EH (cell line): ENCODE measurements at regions not wholly inside any gene's neighbourhood (a gene's known extent, or its start where the extent isn't known, plus 50 kb on each side); places are given as distances from the start of the nearest gene placed in this dataset.

ENCODE experiments used
- DNase-seq: peaks from one replicate; pipeline ENCODE4 v3.0.0-alpha.2; 2015; ENCODE audit warnings: low read depth

DNA sequence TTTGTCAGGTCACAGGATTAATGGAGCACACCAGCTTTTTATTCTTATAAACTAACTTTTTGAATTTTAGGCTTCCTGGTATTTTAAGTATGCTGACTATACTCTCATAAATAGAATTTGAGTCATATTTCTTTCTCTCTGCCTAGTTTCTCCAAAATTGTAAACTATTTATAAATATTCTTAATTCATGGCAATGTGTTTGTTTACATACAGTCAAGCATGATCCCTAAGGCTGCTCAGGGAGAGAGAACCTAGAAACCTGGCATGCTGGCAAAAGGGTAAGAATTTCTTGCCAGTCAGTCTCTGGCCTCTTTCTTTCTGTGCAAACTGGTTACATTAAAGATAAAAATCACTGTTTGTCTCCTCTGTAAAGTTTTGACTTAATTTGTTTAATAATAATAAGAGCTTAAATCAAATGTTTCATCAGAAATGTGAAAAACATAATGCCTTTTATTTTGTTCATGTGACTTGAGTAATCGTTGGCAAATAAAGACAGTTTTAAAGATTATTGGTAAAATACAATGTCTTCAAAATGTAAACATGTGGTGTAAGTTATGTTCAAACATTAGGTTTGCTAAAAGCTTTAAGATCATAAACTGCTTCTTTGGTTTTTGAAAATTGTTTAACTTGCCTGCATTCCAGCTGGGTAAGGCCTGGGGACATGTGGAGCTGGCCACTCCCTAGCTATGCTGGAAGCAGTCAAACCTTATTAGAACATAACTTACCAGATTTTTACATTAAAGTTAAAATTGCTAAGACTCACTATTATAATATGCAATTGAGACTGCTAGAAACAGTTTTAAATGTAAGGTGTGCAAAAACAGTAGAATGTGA lies 1401.7 kb downstream of the NCAM2 start:
- no peak for DNase-seq

DNA sequence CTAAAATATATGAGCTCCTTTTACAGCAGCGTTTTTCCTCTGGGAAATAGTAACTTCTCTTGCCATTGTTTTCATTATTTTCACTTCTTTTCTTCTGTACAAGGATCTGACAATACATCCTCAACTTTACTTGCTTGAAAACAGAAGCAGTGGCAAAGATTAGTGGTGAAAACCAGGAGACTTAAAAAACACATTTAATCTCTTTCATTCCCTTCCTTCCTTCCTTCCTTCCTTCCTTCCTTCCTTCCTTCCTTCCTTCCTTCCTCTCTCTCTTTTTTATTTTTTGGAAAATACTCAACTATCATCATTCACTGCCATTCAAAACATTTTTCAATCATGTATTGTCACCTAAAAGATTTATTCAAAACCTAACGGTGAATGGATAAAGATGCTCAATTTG lies 1411.4 kb downstream of the NCAM2 start:
- no peak for DNase-seq

DNA sequence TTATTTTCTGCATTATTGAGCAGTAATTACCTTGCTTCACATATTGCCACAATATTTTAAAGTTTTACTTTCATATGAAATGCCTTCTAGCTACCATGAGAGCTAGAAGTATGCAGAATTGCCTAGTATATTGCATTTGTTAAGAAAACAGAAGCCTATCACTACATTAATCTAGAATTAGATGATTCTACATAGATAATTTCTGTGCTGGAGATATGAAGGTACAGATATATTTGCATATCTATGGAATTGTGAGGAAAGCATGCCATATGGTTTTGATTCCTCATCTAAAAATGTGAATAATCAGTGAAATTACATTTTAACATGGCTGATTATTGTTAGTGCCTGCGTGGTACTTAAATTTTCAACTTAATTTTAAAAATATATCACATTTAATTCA lies 1418.3 kb downstream of the NCAM2 start:
- DNase-seq = no peak

DNA sequence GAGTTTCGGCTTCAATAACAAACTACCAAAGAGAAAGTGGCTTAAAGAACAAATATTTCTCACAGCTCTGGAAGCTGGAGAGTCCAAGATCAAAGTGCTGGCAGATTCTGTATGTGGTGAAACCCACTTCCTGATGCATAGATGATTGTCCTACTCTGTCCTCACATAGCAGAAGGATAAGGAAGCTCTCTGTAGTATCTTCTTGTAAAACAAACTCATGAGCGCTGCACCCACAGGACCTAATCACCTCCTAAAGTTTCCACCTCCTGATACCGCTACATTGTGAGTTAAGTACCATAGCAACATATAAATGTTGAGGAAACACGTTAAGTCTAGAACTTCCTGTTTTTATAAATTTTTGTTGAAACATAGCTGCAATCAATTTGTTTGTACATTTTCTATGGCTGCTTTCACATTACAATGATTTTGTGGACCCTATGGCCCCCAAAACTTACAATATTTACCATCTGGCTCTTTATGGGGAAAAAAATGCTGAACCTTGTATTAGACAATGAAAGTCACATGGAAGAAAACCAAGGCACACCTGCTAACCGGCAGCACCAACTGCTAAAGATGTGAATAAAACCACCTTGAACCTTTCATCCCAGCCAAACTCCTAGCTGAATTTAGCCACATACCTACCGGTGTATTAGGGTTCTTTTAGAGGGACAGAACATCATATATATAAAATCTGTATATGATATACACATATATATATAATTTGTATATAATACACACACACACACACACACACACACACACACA lies 1423.4 kb downstream of the NCAM2 start:
- no peak for DNase-seq

DNA sequence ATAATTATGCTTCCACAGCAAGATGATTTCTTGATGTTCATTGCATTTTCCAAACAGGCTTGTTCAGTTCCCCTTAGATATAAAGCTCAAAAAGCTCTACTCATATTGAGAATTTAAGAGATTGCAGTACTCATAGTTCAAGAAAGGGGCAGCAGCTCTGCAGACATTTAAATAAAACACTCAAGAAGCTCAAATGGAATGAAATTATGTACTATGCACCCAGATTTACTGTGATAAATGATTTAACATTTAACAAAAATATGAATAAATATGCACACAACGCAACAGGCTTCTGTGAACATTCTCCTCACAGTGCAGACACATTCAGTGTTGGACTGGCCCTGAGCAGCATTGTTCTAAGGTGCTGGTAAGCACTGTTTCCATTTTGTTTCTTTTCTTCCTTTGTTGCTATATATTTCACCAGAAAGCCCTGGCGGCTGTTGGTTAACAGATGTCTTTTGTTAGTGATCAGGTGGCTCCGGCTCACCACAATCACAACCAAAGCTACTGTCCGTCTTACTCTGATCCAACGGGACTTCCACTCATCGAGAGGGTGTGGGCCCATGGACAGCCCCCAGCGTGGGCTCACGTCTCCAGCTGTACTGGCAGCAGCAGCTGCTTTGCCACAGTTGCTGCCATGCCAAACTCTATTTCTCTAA lies 1440.3 kb downstream of the NCAM2 start:
- no peak for DNase-seq

DNA sequence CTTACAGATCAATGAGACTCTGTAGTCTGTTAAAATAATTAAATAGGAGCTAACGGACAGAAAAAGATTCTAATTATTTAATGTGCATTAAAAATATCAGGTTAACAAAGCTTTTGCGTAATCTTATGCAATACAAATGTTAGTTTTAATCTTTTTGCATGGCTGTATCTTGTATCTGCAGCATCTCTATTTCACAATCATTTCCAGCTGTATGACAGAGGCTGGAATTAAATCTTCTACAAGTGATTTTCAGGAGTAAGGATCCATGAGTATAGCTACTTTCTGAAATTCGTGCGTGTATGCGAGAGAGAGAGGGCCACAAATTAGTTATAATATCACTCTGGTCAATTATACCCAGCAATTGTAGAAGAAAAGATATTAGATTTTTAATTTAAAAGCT lies 1446.8 kb downstream of the NCAM2 start:
- DNase-seq = no peak

DNA sequence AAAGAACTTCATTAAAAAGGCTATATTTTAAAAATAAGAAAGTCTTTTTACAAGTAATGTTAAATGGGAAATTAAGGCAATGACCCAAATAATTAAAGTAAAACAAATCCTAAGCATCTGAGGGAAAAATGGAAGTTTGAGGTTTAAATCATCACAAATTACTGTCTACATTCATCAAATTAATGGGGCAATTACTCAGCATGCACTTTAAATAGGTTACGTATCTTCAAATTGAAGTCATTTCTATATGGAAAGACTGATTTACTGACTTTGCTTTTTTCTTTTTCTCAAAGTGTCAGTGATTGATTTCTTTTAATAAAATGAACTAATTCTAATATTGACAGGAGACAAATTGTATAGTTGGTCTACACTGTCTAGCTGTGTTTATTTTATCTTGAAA lies 1452.3 kb downstream of the NCAM2 start:
- no peak for DNase-seq

DNA sequence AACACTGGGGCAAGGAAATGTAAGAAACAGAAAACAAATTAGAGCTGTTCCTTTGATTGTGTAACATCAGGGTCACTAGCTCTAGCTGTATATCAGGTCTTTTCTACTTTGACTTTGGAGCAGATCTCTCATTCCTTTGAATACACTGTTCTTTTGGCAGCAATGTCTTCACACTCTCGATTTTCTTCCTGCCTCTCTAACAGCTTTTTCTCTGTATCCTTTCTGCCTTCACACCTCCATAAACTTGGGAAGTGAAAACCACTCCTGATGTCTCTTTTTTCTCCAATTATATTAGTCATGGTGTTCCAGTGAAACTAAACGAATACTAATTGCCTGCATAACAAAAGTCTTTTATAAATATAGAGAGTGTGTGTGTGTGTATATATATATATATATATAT lies 1458.0 kb downstream of the NCAM2 start:
- no peak for DNase-seq

DNA sequence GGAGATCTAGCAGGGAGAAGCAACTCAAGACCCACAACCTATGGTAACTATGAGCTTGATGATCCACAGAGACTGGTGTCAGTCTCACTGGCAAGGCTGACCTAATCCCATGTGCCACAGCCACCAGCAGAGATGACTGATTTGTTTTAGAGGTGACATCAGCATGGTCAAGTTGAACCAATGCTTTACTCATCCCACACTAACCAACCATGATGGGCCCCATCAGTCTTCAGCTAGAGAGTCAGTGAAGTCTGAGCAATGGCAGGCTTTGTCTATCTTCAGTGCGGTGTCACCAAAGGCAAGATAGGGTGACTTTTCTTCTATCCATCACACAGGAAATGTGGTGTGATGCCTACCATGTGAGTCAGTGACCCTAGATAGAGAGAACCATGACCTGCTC lies 1470.7 kb downstream of the NCAM2 start:
- DNase-seq = no peak

DNA sequence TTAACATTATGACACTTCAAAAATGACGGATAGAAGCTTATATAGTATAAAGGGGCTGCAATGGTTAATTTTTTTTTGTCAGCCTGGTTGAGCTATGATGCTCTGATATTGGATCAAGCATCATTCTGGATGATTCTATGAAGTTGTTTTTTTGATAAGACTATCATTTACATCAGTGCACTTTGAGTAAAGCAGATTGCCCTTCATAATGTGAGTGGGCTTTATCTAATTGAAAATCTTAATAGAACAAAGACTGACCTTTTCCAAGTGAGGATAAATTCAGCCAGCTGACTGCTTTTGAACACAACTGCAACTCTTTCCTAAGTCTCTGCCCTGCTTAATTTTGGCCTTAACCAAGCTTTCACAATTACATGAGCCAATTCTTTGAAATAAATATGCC lies 1476.2 kb downstream of the NCAM2 start:
- DNase-seq = no peak

DNA sequence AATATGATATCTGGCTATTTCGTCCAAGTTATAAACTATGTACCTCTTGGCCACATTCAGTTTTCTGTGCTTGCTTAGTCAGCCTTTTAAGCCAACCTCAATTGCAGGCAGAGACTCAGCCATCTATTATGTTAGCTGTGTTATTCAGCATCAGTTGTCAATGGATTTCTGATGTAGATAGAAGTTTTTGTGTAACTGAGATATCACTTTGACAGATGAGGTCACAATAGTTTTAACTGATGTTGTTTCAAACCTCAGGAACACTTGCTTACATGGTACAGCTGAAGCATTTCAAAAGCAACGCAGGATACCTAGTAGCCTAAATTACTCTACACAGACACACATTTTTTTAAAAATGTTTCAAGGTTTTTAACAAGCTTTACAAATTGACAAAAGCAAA lies 1478.0 kb downstream of the NCAM2 start:
- no peak for DNase-seq

DNA sequence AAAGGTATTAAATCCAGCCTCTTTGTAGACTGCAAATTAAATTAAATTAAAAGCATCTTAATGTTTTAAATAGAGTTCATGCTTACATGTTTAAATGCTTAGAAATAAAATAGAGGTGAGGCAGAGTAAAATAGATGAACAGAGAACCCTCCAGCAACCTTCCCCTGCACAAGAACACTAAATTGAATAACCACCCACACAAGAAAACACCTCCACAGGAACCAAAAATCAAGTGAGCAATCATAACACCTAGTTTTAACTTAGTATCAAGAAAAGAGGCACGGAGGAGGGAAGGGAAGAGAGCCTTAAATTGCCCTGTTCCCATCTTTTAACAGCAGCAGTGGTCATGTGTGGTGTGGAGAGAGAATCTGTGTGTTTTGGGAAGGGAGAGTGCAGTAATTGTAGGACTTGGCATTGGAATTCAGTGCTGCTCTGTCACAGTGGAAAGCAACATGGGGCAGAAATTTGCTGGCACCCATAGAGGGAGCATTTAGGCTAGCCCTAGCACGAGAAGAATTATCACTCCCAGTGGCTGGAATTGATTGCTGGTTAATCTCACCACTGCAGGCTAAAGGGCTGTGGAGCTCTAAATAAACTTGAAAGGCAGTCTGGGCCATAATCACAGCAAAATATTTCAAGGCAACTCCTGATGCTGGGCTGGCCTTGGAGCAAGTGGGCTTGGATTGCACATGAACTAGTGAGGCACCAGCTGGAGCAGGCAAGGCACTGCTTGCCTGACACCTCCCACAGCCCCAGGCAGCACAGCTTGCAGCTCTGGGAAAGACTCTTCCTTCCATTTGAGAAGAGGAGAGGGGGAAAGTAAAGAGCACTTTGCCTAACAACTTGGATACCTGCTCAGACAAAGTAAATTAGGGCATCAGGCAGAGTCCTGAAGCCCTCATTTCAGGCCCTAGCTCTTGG lies 1478.8 kb downstream of the NCAM2 start:
- DNase-seq = no peak

DNA sequence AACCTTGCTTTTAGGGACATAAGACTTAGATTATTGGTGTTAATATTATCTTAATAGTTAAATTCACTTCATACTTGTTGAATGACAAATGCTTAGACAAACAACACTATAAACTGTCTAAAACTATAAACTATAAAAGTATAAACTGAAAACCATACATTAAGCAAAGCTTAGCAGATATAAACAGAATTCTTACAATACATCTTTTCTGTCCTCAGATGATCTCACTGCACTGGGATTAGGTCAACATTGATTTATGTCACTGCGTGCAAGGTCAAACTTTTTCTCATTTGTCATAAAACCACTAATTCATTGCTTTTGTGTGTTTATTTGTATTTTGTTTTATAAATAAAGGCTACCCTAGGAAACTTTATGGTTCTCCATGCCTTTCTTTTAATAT lies 1491.8 kb downstream of the NCAM2 start:
- DNase-seq = no peak

DNA sequence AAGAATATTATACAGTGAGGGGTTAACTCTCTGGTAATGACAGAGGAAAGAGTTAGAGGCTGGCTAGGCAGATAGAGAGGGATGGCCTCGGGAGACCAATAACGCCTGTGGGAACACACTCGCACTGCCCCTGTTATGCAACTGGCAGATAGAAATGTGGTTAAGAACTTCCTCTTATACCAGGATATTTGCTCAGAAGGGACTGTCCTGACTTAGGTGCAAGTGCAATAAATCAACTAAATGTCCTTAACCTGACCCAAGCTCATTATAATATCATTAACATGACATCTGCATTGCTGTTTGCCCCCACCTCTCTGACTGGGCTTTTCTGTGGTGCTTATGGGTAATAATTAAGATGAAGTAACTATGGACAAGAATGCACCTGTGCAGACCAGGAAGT lies 1518.0 kb downstream of the NCAM2 start:
- DNase-seq = no peak

DNA sequence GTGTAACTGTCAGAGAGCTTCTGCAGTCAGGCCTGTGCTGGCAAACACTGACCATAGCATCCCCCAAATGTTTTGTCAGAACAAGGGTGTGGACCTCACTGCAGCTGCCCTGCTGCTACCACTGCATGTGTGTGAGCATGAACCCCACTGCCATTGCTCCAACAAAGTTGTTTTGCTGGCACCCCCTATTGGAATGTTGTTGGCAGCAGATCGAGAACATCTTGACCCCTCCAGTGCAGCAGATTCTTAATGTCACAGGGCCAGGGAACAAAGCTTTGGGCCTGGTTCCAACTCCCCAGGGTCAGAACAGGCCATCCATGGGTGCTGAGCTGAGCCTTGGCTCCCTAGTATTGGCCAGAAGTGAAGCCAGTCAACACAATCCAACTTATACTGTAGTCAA lies 1537.4 kb downstream of the NCAM2 start:
- no peak for DNase-seq

DNA sequence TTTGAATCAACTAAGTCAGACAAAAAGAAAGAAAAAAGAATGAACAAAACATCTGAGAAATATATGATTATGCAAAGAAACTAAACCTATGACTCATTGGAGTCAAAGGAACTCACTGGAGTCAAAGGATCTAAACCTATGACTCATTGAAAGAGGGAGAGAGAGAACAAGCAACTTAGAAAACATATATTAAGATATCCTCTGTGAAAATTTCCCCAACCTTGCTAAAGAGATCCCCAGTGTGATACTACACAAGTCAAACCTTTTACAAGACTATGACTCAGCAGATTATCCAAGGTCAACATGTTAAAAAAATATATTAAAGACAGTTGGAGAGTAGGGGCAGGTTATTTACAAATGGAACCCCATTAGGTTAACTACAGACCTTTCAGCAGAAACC lies 1538.3 kb downstream of the NCAM2 start:
- DNase-seq = no peak

DNA sequence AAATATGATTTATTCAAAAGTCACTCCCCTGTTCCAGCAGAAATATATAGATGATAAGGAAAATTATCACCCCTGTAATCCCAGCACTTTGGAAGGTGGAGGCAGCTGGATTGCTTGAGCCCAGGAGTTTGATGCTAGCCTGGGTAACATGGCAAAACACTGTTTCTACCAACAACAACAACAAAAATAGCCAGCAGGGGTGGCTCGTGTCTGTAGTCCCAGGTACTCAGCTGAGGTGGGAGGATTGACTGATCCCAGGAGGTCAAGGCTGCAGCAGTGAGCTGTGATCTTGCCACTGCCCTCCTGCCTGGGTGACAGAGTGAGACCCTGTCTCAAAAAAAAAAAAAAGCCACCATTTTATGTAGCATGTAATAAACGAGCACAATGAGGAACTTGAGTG lies 1546.5 kb downstream of the NCAM2 start:
- DNase-seq = no peak

DNA sequence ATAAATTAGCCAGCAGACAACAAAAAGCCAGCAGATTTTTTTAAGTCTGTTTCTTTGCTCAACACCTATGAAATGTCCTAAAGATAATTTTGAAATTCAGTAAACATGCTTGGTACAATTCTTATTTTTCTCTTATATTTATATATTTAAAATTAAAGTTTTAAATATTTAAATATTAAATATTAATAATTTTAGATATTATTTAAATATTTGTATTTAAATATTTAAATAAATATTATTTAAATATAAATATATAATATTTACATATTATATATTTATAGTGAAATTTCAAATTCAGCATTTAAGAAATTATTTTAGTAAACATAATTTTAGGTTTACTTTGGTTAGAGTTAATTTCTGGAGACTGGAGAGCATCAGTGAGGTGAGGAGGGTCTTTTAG lies 1554.2 kb downstream of the NCAM2 start:
- DNase-seq = no peak

DNA sequence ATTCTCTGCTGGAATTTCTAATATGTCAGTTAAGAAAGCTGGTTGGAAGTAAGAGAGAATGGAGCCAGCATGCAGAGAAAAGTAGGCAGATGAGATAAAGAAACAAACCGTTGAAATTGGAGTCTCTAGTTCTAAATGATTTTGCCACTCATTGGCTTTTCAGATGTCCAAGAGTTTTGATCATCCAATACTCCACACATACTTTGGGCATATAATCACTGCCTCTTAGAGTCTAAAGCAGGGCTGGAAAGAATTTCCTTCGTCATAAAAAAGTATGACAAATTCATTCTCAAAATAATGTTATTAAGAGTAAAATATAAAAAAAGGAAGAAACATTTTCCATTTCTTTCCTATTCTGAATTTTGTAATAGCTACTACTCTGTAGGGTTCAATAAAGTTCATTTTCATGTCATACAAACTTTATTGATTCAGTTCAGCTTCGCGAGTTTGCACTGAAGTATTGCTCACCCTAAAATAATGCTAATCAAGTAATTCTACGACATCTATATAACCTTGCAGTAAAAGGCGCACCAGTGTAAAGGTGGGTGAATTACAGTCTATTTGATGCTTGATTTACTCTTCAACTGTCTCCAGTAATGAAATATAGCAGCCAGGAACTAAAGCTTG lies 1556.6 kb downstream of the NCAM2 start:
- DNase-seq = no peak

DNA sequence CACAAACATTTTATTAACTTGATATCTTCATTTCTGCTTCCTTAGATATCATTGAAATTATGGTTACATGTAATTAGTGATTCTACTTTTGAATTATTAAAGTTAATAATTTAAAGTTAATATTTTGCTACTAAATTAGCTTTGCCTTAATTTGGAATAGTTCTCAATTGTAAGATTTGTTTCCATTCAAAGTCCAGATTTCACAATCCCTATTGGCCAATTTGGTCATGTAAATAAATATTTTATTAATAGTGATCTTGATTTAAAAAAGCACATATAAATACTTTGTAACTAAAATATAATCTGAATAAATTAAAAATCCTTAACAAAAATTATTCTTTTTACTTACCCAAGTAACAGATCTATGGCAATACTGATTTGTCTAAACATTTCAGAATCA lies 1558.6 kb downstream of the NCAM2 start:
- DNase-seq = no peak

DNA sequence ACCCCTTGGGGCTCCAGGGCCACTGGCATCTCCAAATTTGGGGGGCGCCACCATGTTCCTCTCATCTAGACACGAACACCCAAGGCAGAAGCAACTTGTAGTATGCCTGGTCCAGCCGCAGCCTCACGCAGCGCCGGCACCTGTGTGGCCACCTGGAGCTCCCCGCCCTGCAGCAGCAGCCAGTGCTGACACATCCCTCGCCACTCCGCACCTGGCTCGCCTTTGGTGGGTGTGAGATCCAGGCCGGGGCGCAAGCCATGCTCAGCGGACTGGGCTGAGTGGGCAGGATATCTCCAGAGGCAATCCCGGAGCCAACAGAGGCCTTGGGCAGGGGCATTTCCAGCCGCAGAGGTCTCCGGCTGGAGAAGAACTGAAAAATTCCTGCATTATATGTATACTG lies 1563.7 kb downstream of the NCAM2 start:
- DNase-seq = no peak

DNA sequence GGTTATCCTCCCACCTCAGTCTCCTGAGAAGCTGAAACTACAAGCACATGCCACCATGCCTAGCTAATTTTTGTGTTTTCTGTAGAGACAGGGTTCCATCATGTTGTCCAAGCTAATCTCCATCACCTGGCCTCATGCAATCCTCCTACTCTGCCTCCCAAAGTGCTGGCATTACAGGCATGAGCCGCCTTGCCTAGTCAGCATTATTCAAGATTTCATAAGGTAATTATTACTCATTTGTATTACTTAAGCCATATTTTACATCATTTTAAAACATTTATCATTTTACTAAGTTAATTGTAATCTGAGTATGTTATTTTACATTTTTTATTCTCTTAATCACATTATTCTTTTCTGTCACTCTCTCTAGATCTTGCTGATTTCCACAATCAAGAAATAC lies 1575.6 kb downstream of the NCAM2 start:
- no peak for DNase-seq
